Activated naive CD8-positive, alpha-beta T cell (primary cell): ENCODE measurements at regions not wholly inside any gene's neighbourhood (a gene's known extent, or its start where the extent isn't known, plus 50 kb on each side); places are given as distances from the start of the nearest gene placed in this dataset.

Experiments
- H3K27ac Mint-ChIP-seq: one replicate; pipeline ENCODE4 v1.8.0; 2021; ENCODE audit warnings: mixed read lengths
- H3K27me3 Mint-ChIP-seq: one replicate; pipeline ENCODE4 v1.8.0; 2021; ENCODE audit warnings: mixed read lengths
- H3K36me3 Mint-ChIP-seq: one replicate; pipeline ENCODE4 v1.8.0; 2021; ENCODE audit warnings: mixed read lengths
- H3K4me1 Mint-ChIP-seq: one replicate; pipeline ENCODE4 v1.8.0; 2021; ENCODE audit warnings: low read depth, mixed read lengths
- H3K4me3 Mint-ChIP-seq: one replicate; pipeline ENCODE4 v1.8.0; 2021; ENCODE audit warnings: mild to moderate bottlenecking, mixed read lengths
- H3K9me3 Mint-ChIP-seq: one replicate; pipeline ENCODE4 v1.8.0; 2021; ENCODE audit warnings: low read depth, mixed read lengths

DNA sequence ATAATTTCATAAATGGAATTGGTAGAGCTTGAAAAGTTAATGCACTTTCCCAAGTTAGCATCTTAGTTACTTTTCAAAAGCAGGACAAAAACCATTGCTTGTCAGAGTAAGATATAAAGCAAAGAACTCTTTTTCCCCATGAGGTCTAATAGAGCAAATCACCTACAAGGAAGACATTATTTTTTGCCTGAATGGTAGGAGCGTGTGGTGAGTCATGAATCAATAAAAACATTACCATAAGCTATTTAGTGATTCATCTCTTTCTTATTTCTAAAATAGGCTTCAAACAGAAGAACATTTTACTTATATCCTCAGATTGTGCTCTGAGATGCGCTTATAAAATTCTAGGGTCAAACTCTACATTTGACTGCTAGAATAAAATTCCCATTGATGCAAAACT lies 109.4 kb upstream of the GPRIN3 start:
- Mint-ChIP-seq H3K27me3 (no peaks in the 10 kb centered on the region), H3K9me3 (no peaks in the 10 kb centered on the region), H3K4me1 (peaks cover 3% of the 10 kb centered on the region), H3K4me3 (no peak overlapping the region), H3K27ac (no peak overlapping the region), H3K36me3 (no peaks in the 10 kb centered on the region)

DNA sequence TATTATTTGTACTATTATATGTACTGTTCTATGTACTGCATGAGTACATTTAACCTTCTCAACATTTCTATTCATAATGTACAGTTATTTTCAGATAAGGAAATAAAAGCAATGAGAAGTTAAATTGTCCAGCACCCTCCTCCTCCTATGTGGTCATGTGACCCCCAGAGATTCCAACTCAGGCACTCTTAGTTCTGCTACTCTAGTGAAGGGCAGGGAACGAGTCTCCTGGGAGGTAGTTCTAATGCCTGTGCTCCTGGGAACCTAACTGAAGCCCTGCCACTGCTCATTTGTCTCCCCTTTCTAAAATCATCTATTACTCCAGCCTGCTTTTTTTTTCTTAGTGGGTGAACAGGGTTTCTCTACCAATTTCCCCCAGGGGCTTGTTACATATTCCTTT lies 105.9 kb upstream of the GPRIN3 start:
- H3K4me3 Mint-ChIP-seq: no peak overlapping the region
- no peaks in the 10 kb centered on the region for H3K27me3 Mint-ChIP-seq
- no peak overlapping the region for H3K27ac Mint-ChIP-seq
- H3K9me3 Mint-ChIP-seq: no peaks in the 10 kb centered on the region
- no peaks in the 10 kb centered on the region for H3K36me3 Mint-ChIP-seq
- no peaks in the 10 kb centered on the region for H3K4me1 Mint-ChIP-seq

DNA sequence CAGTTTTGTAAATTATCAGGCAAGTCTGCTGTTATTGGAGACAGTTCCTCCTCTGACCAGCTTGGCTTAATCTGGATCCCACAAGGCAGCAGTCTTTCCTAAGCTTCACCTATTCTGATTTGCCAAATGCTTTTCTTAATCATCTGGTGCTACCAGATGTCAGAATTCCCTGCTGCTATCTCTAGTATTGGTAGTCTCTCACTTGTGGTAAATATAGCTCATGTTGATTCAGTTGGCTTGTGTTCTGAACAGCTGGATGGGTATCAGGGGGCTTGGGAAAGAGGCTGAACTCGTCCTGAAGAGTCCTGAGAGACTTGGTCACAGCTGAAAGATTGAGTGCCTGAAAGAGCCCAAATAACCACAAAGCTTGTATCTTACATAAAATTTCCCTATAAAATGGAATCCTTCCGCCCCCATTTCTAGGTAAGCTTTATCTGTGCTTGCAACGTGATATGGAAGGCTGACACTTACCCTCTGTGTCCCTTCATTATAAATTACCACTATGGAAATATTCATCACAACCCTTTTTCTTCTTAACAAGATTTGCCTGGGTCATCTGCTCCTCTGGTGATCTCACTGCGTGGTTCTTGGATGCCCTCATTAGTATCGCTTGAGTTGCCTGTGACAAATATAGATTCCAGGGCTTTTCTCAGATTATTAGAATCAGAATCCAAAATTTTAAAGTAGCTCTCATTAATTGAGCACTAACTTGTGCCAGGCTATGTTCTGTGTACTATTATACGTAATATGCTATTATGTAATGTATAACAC lies 104.1 kb upstream of the GPRIN3 start:
- Mint-ChIP-seq H3K4me3 (no peak overlapping the region), H3K27ac (no peak overlapping the region), H3K4me1 (no peaks in the 10 kb centered on the region), H3K9me3 (no peaks in the 10 kb centered on the region), H3K27me3 (no peaks in the 10 kb centered on the region), H3K36me3 (no peaks in the 10 kb centered on the region)

DNA sequence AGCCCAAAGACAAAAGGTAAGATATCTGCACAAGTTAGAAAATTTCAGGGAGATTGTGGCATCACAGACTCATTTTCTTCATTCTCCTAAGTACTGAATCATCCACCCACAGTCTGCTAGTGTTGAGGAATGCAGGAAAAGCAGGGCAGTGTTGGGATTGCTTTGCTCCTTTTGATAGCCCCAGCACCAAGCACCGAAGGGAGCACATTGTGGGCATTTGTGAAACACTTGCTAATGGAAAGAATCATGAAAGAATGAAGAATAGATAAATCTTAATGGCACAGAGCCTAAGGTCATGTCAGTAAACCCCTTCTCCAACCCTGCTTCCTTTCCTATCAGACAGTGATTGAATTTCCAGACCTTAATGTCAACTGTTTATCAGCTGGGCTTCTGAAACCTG lies 103.1 kb upstream of the GPRIN3 start:
- H3K27me3 Mint-ChIP-seq: no peaks in the 10 kb centered on the region
- H3K36me3 Mint-ChIP-seq: no peaks in the 10 kb centered on the region
- H3K4me3 Mint-ChIP-seq: no peak overlapping the region
- H3K9me3 Mint-ChIP-seq: no peaks in the 10 kb centered on the region
- H3K4me1 Mint-ChIP-seq: no peaks in the 10 kb centered on the region
- no peak overlapping the region for H3K27ac Mint-ChIP-seq

DNA sequence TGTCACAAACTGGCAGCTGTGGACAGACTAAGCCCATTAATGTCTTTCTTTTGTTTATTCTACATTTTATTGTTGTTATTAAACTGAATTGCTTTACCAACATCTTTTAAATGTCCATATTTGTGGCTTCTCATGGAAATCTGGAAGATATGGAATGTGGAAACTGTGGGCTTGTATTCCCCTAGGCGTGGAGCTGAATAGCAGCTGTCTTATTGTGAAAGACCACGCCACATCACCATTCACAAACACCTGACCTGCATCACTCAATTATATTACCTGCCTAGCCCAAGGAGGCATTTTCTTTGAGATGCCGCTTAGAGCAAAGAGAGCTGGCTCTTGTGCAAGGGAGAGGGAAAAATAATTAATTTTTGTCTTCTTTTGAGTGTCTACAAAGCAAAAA lies 96.9 kb upstream of the GPRIN3 start:
- no peak overlapping the region for H3K27ac Mint-ChIP-seq
- H3K4me3 Mint-ChIP-seq: no peak overlapping the region
- H3K27me3 Mint-ChIP-seq: no peaks in the 10 kb centered on the region
- no peaks in the 10 kb centered on the region for H3K4me1 Mint-ChIP-seq
- H3K9me3 Mint-ChIP-seq: no peaks in the 10 kb centered on the region
- no peaks in the 10 kb centered on the region for H3K36me3 Mint-ChIP-seq

DNA sequence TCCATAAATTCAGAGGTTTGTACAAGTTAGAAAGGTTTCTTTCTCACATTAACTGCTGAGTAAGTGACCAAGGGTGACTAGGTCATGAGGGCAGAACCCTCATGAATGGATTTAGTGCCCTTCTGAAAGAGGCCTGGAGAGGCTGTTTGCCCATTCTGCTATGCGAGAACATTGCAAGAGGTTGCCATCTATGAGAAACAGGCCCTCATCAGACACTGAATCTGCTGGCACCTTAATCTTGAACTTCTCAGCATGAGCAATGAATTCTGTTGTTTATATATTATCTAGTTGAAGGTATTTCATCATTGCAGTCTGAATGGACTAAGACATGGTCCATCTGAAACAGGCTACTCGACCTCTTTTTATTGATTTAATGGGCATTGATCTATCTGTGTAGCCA lies 96.2 kb upstream of the GPRIN3 start:
- no peaks in the 10 kb centered on the region for H3K36me3 Mint-ChIP-seq
- no peaks in the 10 kb centered on the region for H3K9me3 Mint-ChIP-seq
- H3K4me3 Mint-ChIP-seq: no peak overlapping the region
- H3K4me1 Mint-ChIP-seq: no peaks in the 10 kb centered on the region
- no peaks in the 10 kb centered on the region for H3K27me3 Mint-ChIP-seq
- no peak overlapping the region for H3K27ac Mint-ChIP-seq

DNA sequence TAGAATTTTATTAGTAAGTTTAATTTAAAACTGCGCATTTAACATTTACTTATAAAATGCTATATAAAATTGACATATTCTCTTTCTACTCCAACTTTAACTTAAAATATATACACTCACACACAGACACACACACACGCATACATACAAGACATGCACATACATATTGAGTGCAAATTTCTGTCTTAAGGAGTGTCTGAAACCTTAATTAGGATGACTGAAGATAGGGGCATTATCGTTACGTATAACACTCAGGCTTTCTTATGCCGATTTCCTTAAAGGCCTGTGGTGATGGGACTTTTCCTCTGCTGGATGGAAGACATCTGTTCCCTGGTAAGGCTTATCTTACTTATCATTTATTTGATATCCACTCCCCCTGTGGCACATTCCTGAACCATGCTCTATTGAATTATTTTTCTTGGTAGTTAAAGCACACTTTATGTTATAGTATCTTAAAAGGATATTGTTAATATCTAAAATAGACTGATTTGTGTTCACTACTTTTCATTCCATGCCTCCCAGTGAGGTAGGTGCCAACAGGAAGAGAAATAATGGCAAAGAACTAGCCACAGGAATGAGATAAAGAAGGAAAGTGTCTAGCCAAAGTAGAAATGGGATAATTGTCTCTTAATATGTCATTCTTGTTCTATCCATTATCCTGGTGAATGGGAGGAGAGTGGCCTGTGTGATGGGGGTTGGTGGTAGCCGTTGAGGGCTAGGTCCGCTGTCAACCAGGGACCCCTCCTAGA lies 92.9 kb upstream of the GPRIN3 start:
- Mint-ChIP-seq H3K4me1 (no peaks in the 10 kb centered on the region), H3K36me3 (no peaks in the 10 kb centered on the region), H3K27ac (no peak overlapping the region), H3K27me3 (no peaks in the 10 kb centered on the region), H3K4me3 (no peak overlapping the region), H3K9me3 (no peaks in the 10 kb centered on the region)

DNA sequence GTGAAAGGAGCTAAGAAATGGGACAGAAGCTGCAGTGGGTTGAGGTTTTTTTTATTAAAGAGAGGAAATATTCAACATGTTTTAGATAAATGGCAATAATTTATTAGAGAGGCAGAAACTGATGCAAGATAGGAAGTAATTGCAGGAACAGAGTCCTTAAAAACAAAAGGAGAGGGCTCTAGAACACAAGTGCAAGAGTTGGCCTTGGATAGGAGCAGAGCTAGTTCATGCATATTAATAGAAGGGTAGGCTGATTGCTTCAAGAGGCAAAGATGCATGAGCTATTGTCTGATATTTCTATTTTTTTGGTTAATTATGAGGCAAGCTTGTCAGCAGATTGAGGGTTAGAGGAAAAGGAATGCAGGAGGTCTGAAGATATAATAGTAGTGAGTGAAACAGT lies 91.0 kb upstream of the GPRIN3 start:
- no peak overlapping the region for H3K4me3 Mint-ChIP-seq
- no peaks in the 10 kb centered on the region for H3K27me3 Mint-ChIP-seq
- H3K36me3 Mint-ChIP-seq: no peaks in the 10 kb centered on the region
- no peaks in the 10 kb centered on the region for H3K9me3 Mint-ChIP-seq
- no peak overlapping the region for H3K27ac Mint-ChIP-seq
- H3K4me1 Mint-ChIP-seq: no peaks in the 10 kb centered on the region

DNA sequence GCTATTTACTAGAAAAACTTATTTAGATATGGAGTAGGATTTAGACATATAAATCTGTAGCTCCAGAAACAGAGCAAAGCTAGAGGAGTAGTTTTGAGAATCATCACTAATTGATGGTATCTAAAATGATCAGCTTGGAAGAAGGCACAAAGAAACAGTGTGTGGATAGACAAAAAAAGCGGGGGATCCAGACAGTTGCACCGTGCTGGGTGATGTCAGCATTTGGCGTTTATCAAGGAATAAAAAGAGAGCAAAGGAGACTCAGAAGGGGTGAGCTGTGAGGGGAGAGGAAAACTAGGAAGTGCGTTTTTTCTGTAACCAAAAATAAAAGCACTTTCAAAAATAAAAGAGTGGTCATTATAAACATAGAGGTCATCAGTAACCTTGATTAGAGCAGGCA lies 90.5 kb upstream of the GPRIN3 start:
- H3K4me1 Mint-ChIP-seq: no peaks in the 10 kb centered on the region
- H3K36me3 Mint-ChIP-seq: no peaks in the 10 kb centered on the region
- no peaks in the 10 kb centered on the region for H3K27me3 Mint-ChIP-seq
- no peaks in the 10 kb centered on the region for H3K9me3 Mint-ChIP-seq
- H3K4me3 Mint-ChIP-seq: no peak overlapping the region
- H3K27ac Mint-ChIP-seq: no peak overlapping the region

DNA sequence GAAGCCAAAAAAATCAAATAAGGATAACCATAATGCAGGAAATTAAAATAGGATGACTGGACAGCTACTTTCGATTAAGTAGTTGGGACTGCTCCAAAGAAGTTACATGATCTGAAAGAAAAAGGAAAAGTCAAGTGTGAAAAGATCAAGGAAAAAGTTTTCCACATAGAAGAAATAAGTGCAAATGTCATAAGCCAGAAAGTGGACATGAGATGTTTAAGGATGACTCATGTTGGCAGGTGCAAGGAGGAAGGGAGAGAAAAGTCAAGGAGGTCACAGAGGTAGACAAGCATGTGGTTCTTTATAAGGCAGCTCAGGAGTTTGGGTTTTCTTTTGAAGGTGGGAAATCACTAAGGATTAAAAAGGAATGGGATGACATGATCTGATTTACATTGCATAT lies 89.8 kb upstream of the GPRIN3 start:
- Mint-ChIP-seq H3K27ac (no peak overlapping the region), H3K27me3 (no peaks in the 10 kb centered on the region), H3K9me3 (no peaks in the 10 kb centered on the region), H3K4me3 (no peak overlapping the region), H3K36me3 (no peaks in the 10 kb centered on the region), H3K4me1 (no peaks in the 10 kb centered on the region)

DNA sequence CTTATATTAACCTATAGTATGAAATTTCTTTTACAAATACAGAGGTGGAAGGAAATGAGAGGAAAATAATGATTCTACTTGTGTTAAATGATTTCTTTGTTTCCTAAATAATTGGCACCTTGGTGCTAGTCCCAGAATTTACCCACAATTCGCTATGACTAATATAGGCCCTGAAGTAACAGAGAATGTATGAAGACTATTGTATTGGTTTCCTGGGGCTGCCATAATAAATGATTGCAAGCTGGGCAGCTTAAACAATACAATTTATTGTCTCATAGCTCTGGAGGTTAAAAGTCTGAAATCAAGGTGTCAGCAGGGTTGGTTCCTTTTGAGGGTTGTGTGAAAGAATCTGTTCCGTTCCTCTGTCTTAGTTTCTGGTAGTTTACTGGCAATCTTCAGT lies 74.8 kb upstream of the GPRIN3 start:
- H3K4me1 Mint-ChIP-seq: no peaks in the 10 kb centered on the region
- H3K36me3 Mint-ChIP-seq: no peaks in the 10 kb centered on the region
- H3K9me3 Mint-ChIP-seq: peaks cover 6% of the 10 kb centered on the region
- no peaks in the 10 kb centered on the region for H3K27me3 Mint-ChIP-seq
- H3K27ac Mint-ChIP-seq: no peak overlapping the region
- no peak overlapping the region for H3K4me3 Mint-ChIP-seq

DNA sequence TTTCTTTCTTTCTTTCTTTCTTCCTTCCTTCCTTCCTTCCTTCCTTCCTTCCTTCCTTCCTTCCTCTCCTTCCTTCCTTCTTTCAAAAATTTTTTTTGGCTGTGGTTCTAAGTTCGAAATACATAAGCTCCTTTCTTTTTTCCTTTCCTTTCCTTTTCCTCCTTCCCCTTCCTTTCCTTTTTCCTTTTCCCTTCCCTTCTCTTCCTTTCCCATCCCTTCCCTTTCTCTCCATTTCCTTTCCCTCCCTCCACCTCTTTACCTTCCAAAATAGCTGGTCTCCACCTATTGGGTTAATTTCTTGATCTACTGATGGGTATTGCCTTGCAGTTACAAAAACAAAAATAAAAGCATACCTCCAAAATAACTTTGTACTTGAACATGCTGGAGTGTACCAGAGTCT lies 73.4 kb upstream of the GPRIN3 start:
- Mint-ChIP-seq H3K4me3 (no peak overlapping the region), H3K4me1 (no peaks in the 10 kb centered on the region), H3K27me3 (no peaks in the 10 kb centered on the region), H3K36me3 (peaks cover 2% of the 10 kb centered on the region), H3K9me3 (peaks cover 6% of the 10 kb centered on the region), H3K27ac (no peak overlapping the region)

DNA sequence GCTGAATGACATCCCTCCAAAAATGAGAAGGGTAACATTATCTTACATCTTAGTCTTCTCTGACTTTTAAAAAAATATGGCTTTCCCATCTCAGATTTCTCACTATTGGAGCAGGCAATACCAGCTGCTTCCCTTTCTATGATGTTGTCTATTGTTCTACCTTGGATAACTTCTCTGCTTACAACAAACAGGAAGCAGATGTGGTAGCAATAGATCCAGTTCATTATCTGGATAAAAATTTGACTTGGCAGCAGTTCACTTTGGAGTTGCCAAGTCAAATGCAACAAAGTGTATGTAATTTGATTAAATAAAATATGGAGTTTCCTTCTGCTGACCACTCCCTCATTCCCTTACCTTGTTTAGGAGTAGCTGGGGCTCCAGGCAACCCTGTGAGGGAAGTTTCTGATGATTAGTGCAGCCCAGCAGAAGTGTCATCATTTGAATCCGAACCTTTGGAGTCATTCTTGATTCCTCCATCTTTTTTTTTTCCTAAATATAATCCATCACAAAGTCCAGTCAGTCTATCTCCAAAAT lies 72.0 kb upstream of the GPRIN3 start:
- Mint-ChIP-seq H3K27me3 (no peaks in the 10 kb centered on the region), H3K9me3 (peaks cover 6% of the 10 kb centered on the region), H3K4me1 (no peaks in the 10 kb centered on the region), H3K36me3 (peaks cover 2% of the 10 kb centered on the region), H3K4me3 (no peak overlapping the region), H3K27ac (no peak overlapping the region)

DNA sequence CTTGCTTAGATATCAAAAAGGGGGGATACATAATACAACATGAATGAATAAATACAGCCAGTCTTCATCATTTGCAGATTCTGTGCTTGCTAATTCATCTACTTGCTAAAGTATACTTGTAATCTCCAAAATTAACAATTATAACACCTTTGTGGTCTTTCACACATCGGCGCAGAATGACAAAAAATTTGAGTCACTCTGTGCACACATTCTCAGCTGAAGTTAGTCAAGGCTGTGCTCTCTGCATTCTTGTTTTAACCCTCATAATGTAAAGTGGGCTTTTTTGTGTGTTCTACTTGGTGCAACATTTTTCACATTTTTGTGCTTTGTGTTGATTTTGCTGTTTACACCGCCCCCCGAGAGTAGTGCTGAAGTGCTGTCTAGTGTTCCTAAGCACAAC lies 65.8 kb upstream of the GPRIN3 start:
- no peak overlapping the region for H3K27ac Mint-ChIP-seq
- H3K4me3 Mint-ChIP-seq: no peak overlapping the region
- H3K9me3 Mint-ChIP-seq: peaks cover 6% of the 10 kb centered on the region
- H3K4me1 Mint-ChIP-seq: no peaks in the 10 kb centered on the region
- no peaks in the 10 kb centered on the region for H3K27me3 Mint-ChIP-seq
- H3K36me3 Mint-ChIP-seq: peaks cover 2% of the 10 kb centered on the region

DNA sequence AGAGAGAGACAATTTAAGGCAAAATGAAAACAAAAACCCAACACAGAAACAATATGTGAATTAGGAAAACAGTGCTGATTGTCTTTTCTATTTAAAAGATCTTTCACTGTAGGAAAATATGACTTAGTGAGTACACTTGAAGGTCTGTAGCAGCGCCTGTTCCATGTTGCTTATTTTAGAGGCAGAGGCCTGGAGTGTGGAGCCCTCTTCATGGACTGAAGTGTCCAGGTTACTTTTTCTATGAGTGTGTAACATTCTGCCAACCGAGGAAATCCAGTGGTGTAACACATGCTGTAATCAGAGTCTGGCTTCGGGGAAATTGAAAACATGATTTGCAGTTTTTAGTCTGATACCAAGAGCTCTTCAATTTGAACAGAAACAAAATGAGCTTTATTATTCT lies 64.0 kb upstream of the GPRIN3 start:
- H3K36me3 Mint-ChIP-seq: peaks cover 2% of the 10 kb centered on the region
- no peaks in the 10 kb centered on the region for H3K27me3 Mint-ChIP-seq
- no peak overlapping the region for H3K27ac Mint-ChIP-seq
- no peaks in the 10 kb centered on the region for H3K9me3 Mint-ChIP-seq
- H3K4me3 Mint-ChIP-seq: no peak overlapping the region
- peaks cover 7% of the 10 kb centered on the region for H3K4me1 Mint-ChIP-seq

DNA sequence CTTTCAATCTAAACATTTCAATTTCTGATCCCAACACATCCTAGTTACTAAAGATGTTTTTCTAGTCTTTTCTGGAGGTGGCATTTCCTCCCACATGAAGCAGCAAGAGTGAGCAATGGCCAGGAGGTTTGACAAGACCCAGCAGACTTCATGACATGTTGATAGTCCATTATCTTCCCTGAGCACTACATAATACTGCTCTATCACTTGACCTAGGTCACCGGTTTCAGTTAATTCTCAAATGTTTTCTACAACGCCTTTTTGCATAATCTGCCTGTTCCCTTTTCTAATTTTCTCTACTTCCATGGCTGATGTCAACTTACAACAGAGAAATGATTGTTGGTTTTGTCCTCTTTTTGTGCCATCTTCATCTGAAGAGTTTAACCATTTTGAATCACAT lies 62.0 kb upstream of the GPRIN3 start:
- peaks cover 7% of the 10 kb centered on the region for H3K4me1 Mint-ChIP-seq
- H3K27me3 Mint-ChIP-seq: no peaks in the 10 kb centered on the region
- H3K9me3 Mint-ChIP-seq: no peaks in the 10 kb centered on the region
- H3K4me3 Mint-ChIP-seq: no peak overlapping the region
- H3K36me3 Mint-ChIP-seq: no peaks in the 10 kb centered on the region
- H3K27ac Mint-ChIP-seq: no peak overlapping the region
